ENCODE measurements at regions not wholly inside any gene's neighbourhood (a gene's known extent, or its start where the extent isn't known, plus 50 kb on each side); places are given as distances from the start of the nearest gene placed in this dataset.

GRCh38 chr9:29769019-29769418 is 2195.7 kb upstream of the C9orf72 start:
- POLR2A ChIA-PET (ENCODE audit: unreplicated experiment): no interaction called here
- no peak overlapping the region for H3K18ac ChIP-seq (ENCODE audit: low read depth, low read length)
- H4K5ac ChIP-seq (ENCODE audit: low read depth, low read length): no peak overlapping the region
- no peak overlapping the region for H2BK15ac ChIP-seq (ENCODE audit: low read depth, low read length)
- H4K20me1 ChIP-seq (ENCODE audit: insufficient read depth, low read length): no peaks in the 10 kb centered on the region
- no peak overlapping the region for H3K4me2 ChIP-seq (ENCODE audit: low read depth, low read length)
- no peak overlapping the region for H2BK120ac ChIP-seq (ENCODE audit: low read depth, low read length)
- BruUV-seq (replicated peaks): no TSS peak
- no peak overlapping the region for H3K27ac ChIP-seq (ENCODE audit: insufficient read depth, low read length)
- H3K56ac ChIP-seq (ENCODE audit: extremely low read depth, insufficient read depth, low read length): no peak overlapping the region
- no peak overlapping the region for H4K8ac ChIP-seq (ENCODE audit: low read depth in 2 of 2, low read length in 2 of 2)
- H3K79me1 ChIP-seq (ENCODE audit: low read depth in 1 of 2, low read length in 2 of 2): no peaks in the 10 kb centered on the region
- no peak overlapping the region for H3K4ac ChIP-seq (ENCODE audit: low read depth, low read length)
- H2AK9ac ChIP-seq (replicated peaks; ENCODE audit: low read depth, low read length, poor library complexity): no peak overlapping the region
- ATAC-seq (ENCODE audit: low read depth): no peak
- H3K14ac ChIP-seq (replicated peaks; ENCODE audit: low read depth, low read length): no peak overlapping the region
- dilution Hi-C loops (cut with HindIII; ENCODE audit: low sequenced_read_pairs, unreplicated experiment) (no loop called here), in situ Hi-C loops (cut with MboI; ENCODE audit: low sequenced_read_pairs) (no loop called here), intact Hi-C loops (cut with micrococcal nuclease) (loop anchor here (5.0 kb wide), 1 partner anchor 958 kb away; no protein-coding TSS in a partner anchor)
- H3K27me3 ChIP-seq (ENCODE audit: control insufficient read depth, insufficient read depth, low read length): no peaks in the 10 kb centered on the region
- no peaks in the 10 kb centered on the region for H3K36me3 ChIP-seq (ENCODE audit: control insufficient read depth, insufficient read depth, low read length)
- H2BK20ac ChIP-seq (ENCODE audit: low read depth, low read length): no peak overlapping the region
- H3K4me1 ChIP-seq (ENCODE audit: control insufficient read depth, insufficient read depth, low read length): no peaks in the 10 kb centered on the region
- WGBS, 2 experiments (ENCODE audit: extremely low coverage in 2 of 2, insufficient read length in 1 of 2): no CpG with 5 or more reads among the region's 2 CpGs
- H3K23ac ChIP-seq (ENCODE audit: low read depth, low read length): no peak overlapping the region
- H2AFZ ChIP-seq (replicated peaks; ENCODE audit: low read length, poor library complexity): no peak overlapping the region
- CTCF ChIA-PET: no interaction called here
- H3K9me3 ChIP-seq (ENCODE audit: control insufficient read depth, insufficient read depth, low read length): peaks cover 2% of the 10 kb centered on the region; the same call in 1 of the 2 replicates
- no peak overlapping the region for H3K9ac ChIP-seq (ENCODE audit: low read depth, low read length)
- H3K4me3 ChIP-seq (ENCODE audit: insufficient read depth, low read depth, low read length): no peak overlapping the region
- no peak for TF ChIP-seq USF2 (IDR thresholded peaks at IDR 0.05; ENCODE audit: low read depth, low read length)
- TF ChIP-seq SMC3 (IDR thresholded peaks at IDR 0.05; ENCODE audit: low read depth, low read length): no peak
- no peak for TF ChIP-seq CTCF (conservative IDR thresholded peaks at IDR 0.05; ENCODE audit: low read depth, low read length)
- TF ChIP-seq NFE2L2 (IDR thresholded peaks at IDR 0.05; ENCODE audit: low read depth, low read length): no peak
- no peak for TF ChIP-seq MXI1 (IDR thresholded peaks at IDR 0.05; ENCODE audit: borderline replicate concordance, low read depth, low read length)
- H4K91ac ChIP-seq (ENCODE audit: insufficient read depth, low read depth, low read length): no peak overlapping the region
- no peak for DNase-seq
- H3K9me1 ChIP-seq (ENCODE audit: insufficient read depth, low read length): no peaks in the 10 kb centered on the region
- no peak overlapping the region for H2BK5ac ChIP-seq (ENCODE audit: low read depth, low read length, poor library complexity, severe bottlenecking)
- H2AK5ac ChIP-seq (ENCODE audit: low read depth, low read length): no peak overlapping the region
